K562 (cell line): ENCODE measurements at regions not wholly inside any gene's neighbourhood (a gene's known extent, or its start where the extent isn't known, plus 50 kb on each side); places are given as distances from the start of the nearest gene placed in this dataset.

Source experiments
- ATAC-seq: fragments of 200-7000 bp; cut with Tn5 transposase; 3 replicates; pipeline ENCODE4 v1.9.1; 2020; ENCODE audit warnings: moderate library complexity
- BruUV-seq: library from RNA; stranded (reverse); fragments of 400-500 nt; replicated peaks from 2 replicates; lab custom pipeline; 2021; lab: Mats Ljungman, UMichigan
- CTCF ChIA-PET: fragments of 300-600 bp; formaldehyde crosslinking; extraction: SDS; loops from one replicate; lab custom pipeline; 2021; ENCODE audit warnings: low intra/inter-chr PET ratio; lab: Yijun Ruan, JAX
- POLR2A ChIA-PET: fragments of 300-600, 350-650 bp; sonication (Branson Sonifier 250); formaldehyde crosslinking; extraction: SDS; loops from one replicate; lab custom pipeline; 2021; ENCODE audit warnings: antibody characterized with exemption, inconsistent platforms; lab: Yijun Ruan, JAX
- DNase-seq, 4 experiments: peaks; one replicate each; pipeline versions ENCODE4 v3.0.0 to v3.0.0-alpha.2; 2011 to 2018; ENCODE audit warnings: low spot score in 3 of 4, mixed read lengths in 3 of 4; ENCODE audit errors: extremely low read depth in 1 of 4
- FAIRE-seq: peaks from 2 replicates; lab custom pipeline; 2011; peaks lifted over from hg19 to GRCh38; lab: Jason Lieb, UNC
- H2AFZ ChIP-seq: 2 replicates; pipeline ENCODE4 v1.6.0; 2011; ENCODE audit warnings: low read depth, low read length, control low read depth, inconsistent platforms
- H3K27ac ChIP-seq: fragments of 200-600 bp; 3 replicates; pipeline ENCODE4 v1.8.0; 2011; ENCODE audit warnings: low read depth, mild to moderate bottlenecking, control low read depth, inconsistent platforms, low read length, moderate library complexity, mixed read lengths; ENCODE audit errors: extremely low read depth
- H3K27me3 ChIP-seq, 2 experiments: fragments of 300-600 bp in 1 of 2; 2 replicates in 1 of 2; 3 replicates in 1 of 2; pipeline versions ENCODE4 v1.6.0 to v1.8.0; 2011; ENCODE audit warnings: inconsistent platforms in 2 of 2, low read length in 2 of 2, mild to moderate bottlenecking in 1 of 2, mixed read lengths in 1 of 2, moderate library complexity in 1 of 2; ENCODE audit not compliant: control insufficient read depth in 2 of 2, insufficient read depth in 2 of 2
- H3K36me3 ChIP-seq: fragments of 300-600 bp; 3 replicates; pipeline ENCODE4 v1.8.0; 2011; ENCODE audit warnings: mild to moderate bottlenecking, low read length, inconsistent platforms; ENCODE audit not compliant: control insufficient read depth, insufficient read depth
- H3K4me1 ChIP-seq, 2 experiments: fragments of 200-600 bp in 1 of 2; replicated peaks in 1 of 2; 2 replicates in 1 of 2; 3 replicates in 1 of 2; pipeline versions ENCODE4 v1.5.1 to v1.8.0; 2011; ENCODE audit warnings: inconsistent platforms in 2 of 2, low read length in 2 of 2, mild to moderate bottlenecking in 1 of 2, mixed read lengths in 1 of 2, moderate library complexity in 1 of 2; ENCODE audit not compliant: control insufficient read depth in 2 of 2, insufficient read depth in 2 of 2
- H3K4me2 ChIP-seq: 2 replicates; pipeline ENCODE4 v1.6.1; 2011; ENCODE audit warnings: low read length, control low read depth, inconsistent platforms, mixed read lengths; ENCODE audit not compliant: insufficient read depth
- H3K4me3 ChIP-seq: fragments of 200-600 bp; sonication (generic), shearing (Covaris generic); 2 replicates; pipeline ENCODE4 v1.5.1; 2016; ENCODE audit warnings: control low read depth, inconsistent platforms
- H3K79me2 ChIP-seq: fragments of 200-600 bp; 3 replicates; pipeline ENCODE4 v1.8.0; 2011; ENCODE audit warnings: low read length, inconsistent platforms; ENCODE audit not compliant: control insufficient read depth, insufficient read depth
- H3K9ac ChIP-seq, 2 experiments: 2 replicates each; pipeline versions ENCODE4 v1.6.0 to v1.6.1; 2011; ENCODE audit warnings: low read depth in 2 of 2, low read length in 2 of 2, control low read depth in 1 of 2, inconsistent platforms in 1 of 2, mild to moderate bottlenecking in 1 of 2, mixed read lengths in 1 of 2; ENCODE audit not compliant: insufficient read depth in 1 of 2
- H3K9me1 ChIP-seq: one replicate; pipeline ENCODE4 v1.6.0; 2011; ENCODE audit warnings: inconsistent platforms, mild to moderate bottlenecking, low read length, moderate library complexity; ENCODE audit not compliant: control insufficient read depth, insufficient read depth
- H3K9me3 ChIP-seq: replicated peaks from 2 replicates; pipeline ENCODE4 v1.5.1; 2011; ENCODE audit warnings: low read depth, low read length, inconsistent platforms; ENCODE audit not compliant: control insufficient read depth, insufficient read depth
- H4K20me1 ChIP-seq: replicated peaks from 2 replicates; pipeline ENCODE4 v1.6.1; 2011; ENCODE audit warnings: low read length, inconsistent platforms, mixed read lengths; ENCODE audit not compliant: control insufficient read depth, insufficient read depth
- ARID2 ChIP-seq: fragments of 450-650 bp; IDR thresholded peaks from 2 replicates; pipeline ENCODE4 v1.6.1; 2017; ENCODE audit warnings: antibody characterized with exemption, mild to moderate bottlenecking
- BDP1 ChIP-seq: IDR thresholded peaks from 3 replicates; pipeline ENCODE4 v1.6.1; 2011; ENCODE audit not compliant: insufficient read length, insufficient read depth
- CCAR2 ChIP-seq: fragments of 200-400 bp; formaldehyde crosslinking; IDR thresholded peaks from 2 replicates; pipeline ENCODE4 v1.6.1; 2017; ENCODE audit warnings: mild to moderate bottlenecking, low read depth, low read length
- DMBX1 ChIP-seq: fragments of 250-450 bp; sonication (Bioruptor Pico); IDR thresholded peaks from 2 replicates; pipeline ENCODE4 v1.8.0; 2022; ENCODE audit warnings: inconsistent platforms, mild to moderate bottlenecking, moderate library complexity, borderline replicate concordance
- JUNB ChIP-seq: fragments of 450-650 bp; formaldehyde crosslinking; conservative IDR thresholded peaks from 2 replicates; pipeline ENCODE4 v1.4.0; 2020; ENCODE audit warnings: mild to moderate bottlenecking
- KLF10 ChIP-seq: fragments of 250-450 bp; sonication (Bioruptor Pico); IDR thresholded peaks from 2 replicates; pipeline ENCODE4 v1.6.1; 2021; ENCODE audit warnings: matching md5 sums
- MEIS2 ChIP-seq: fragments of 450-650 bp; IDR thresholded peaks from 2 replicates; pipeline ENCODE4 v1.6.1; 2014; ENCODE audit warnings: mild to moderate bottlenecking; ENCODE audit not compliant: partially characterized antibody
- NR2C1 ChIP-seq, 2 experiments: fragments of 450-650 bp; IDR thresholded peaks; 2 replicates each; pipeline ENCODE4 v1.6.1; 2017; ENCODE audit warnings: mild to moderate bottlenecking in 2 of 2, antibody characterized with exemption in 1 of 2, inconsistent platforms in 1 of 2, missing compliant biosample characterization in 1 of 2, missing genetic modification characterization in 1 of 2
- NUFIP1 ChIP-seq: fragments of 450-650 bp; IDR thresholded peaks from 2 replicates; pipeline ENCODE4 v1.6.1; 2018; ENCODE audit not compliant: partially characterized antibody
- RBFOX2 ChIP-seq: fragments of 200-400 bp; formaldehyde crosslinking; IDR thresholded peaks from 2 replicates; pipeline ENCODE4 v1.6.1; 2017; ENCODE audit warnings: low read depth, mild to moderate bottlenecking, low read length, moderate library complexity
- SMARCC2 ChIP-seq: fragments of 450-650 bp; IDR thresholded peaks from 2 replicates; pipeline ENCODE4 v1.6.1; 2017; ENCODE audit warnings: antibody characterized with exemption, moderate library complexity, mild to moderate bottlenecking, low read depth
- SMC3 ChIP-seq: conservative IDR thresholded peaks from 2 replicates; pipeline ENCODE4 v1.6.1; 2011; ENCODE audit warnings: low read depth, low read length, improper control_type of control experiment; ENCODE audit not compliant: insufficient read depth
- YY1 ChIP-seq, 3 experiments: IDR thresholded peaks; 2 replicates each; pipeline ENCODE4 v1.6.1; 2011; ENCODE audit warnings: low read length in 2 of 3, mild to moderate bottlenecking in 2 of 3, moderate library complexity in 2 of 3, borderline replicate concordance in 1 of 3, control low read depth in 1 of 3, low read depth in 1 of 3; ENCODE audit not compliant: insufficient read depth in 3 of 3, insufficient replicate concordance in 2 of 3, control insufficient read depth in 1 of 3, insufficient read length in 1 of 3; ENCODE audit errors: extremely low read depth in 1 of 3
- ZNF274 ChIP-seq: IDR thresholded peaks from 2 replicates; pipeline ENCODE4 v1.6.1; 2011; ENCODE audit warnings: low read depth, mild to moderate bottlenecking, low read length, moderate library complexity, borderline replicate concordance
- ZNF75A ChIP-seq: fragments of 450-650 bp; formaldehyde crosslinking; IDR thresholded peaks from 2 replicates; pipeline ENCODE4 v1.4.0; 2020; ENCODE audit warnings: mild to moderate bottlenecking
- WGBS: fragments of 100-300 bp; shearing (Covaris generic); methylation state at CpG from one replicate; pipeline ENCODE4 v1.1.6; 2016; ENCODE audit warnings: low coverage, mixed read lengths; ENCODE audit not compliant: insufficient coverage; ENCODE audit errors: missing lambda C conversion rate; 5-methylcytosine and 5-hydroxymethylcytosine counted together
- in situ Hi-C: fragments of 300-500 bp; cut with MboI; formaldehyde crosslinking; loops from 4 replicates; pipeline ENCODE4 v1.15.0; 2018; ENCODE audit warnings: inconsistent platforms, mixed read lengths
- intact Hi-C: fragments of 100-400 bp; cut with micrococcal nuclease; formaldehyde crosslinking; loops from 2 replicates; pipeline ENCODE4 v1.14.2; 2022
- TF ChIP-seq, protein P1 (sequence below): fragments of 200-800 bp; sonication (Bioruptor generic); IDR thresholded peaks from 2 replicates; pipeline ENCODE4 v1.6.1; 2017; ENCODE audit warnings: missing genetic modification characterization, missing compliant biosample characterization
- TF ChIP-seq, protein P2 (sequence below): sonication (generic); formaldehyde crosslinking; IDR thresholded peaks from 2 replicates; pipeline ENCODE4 v1.8.1; 2023; ENCODE audit warnings: mild to moderate bottlenecking, missing genetic modification reagents

GRCh38 chr6:90428514-90428913 is 131.9 kb upstream of the BACH2 start (continued):
- TF ChIP-seq NUFIP1 = no peak
- no peak for TF ChIP-seq JUNB
- TF ChIP-seq ZNF274 = no peak
- TF ChIP-seq ZNF75A = no peak
- TF ChIP-seq CCAR2 = no peak
- TF ChIP-seq, protein P1, sequence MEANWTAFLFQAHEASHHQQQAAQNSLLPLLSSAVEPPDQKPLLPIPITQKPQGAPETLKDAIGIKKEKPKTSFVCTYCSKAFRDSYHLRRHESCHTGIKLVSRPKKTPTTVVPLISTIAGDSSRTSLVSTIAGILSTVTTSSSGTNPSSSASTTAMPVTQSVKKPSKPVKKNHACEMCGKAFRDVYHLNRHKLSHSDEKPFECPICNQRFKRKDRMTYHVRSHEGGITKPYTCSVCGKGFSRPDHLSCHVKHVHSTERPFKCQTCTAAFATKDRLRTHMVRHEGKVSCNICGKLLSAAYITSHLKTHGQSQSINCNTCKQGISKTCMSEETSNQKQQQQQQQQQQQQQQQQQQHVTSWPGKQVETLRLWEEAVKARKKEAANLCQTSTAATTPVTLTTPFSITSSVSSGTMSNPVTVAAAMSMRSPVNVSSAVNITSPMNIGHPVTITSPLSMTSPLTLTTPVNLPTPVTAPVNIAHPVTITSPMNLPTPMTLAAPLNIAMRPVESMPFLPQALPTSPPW (CRISPR knock-in tag) = no peak

DNA sequence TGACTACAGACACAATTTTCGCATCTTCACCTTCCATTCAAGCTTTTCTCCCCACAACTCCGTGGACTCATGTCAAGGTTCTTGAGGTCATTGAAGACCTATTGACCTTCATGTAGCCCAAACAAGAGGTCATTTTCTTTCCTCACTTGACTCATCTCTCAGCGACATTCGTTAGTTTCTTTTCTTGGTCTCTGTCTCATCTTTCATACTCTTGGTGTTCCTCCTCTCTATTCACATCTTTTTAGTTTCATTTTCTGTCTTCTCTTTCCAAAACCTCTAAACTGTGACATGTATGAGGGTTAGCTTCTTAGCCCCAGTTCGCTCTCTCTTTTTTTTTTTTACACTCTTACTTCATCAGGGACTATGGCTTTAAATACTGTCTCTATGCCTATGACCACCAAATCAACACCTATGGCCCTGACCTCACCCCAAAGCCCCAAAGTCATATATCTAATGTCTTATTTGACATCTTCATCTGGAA is 128.6 kb upstream of the BACH2 start:
- H3K79me2 ChIP-seq = no peaks in the 10 kb centered on the region
- no peaks in the 10 kb centered on the region for H3K36me3 ChIP-seq
- H3K4me2 ChIP-seq = no peak overlapping the region
- no peaks in the 10 kb centered on the region for H3K9me1 ChIP-seq
- 22% methylated on average over 5 of the region's 5 CpGs for WGBS
- POLR2A ChIA-PET = interaction anchor here (0.6 to 1.4 kb wide), 5 partner anchors 11 to 1163 kb away, joined by 3 read pairs; no protein-coding TSS in a partner anchor
- BruUV-seq = no TSS peak
- FAIRE-seq = no peak
- H3K4me1 ChIP-seq = no peaks in the 10 kb centered on the region
- H2AFZ ChIP-seq = peak overlapping the region; percentile 48
- H3K9ac ChIP-seq = no peak overlapping the region
- DNase-seq = no peak
- CTCF ChIA-PET = no interaction called here
- no peak overlapping the region for H3K4me3 ChIP-seq
- intact Hi-C loops = no loop called here
- H3K27me3 ChIP-seq = no peaks in the 10 kb centered on the region
- ATAC-seq = no peak
- no peaks in the 10 kb centered on the region for H4K20me1 ChIP-seq
- H3K9me3 ChIP-seq = no peaks in the 10 kb centered on the region; the same call in 1 of the 2 replicates
- no peak overlapping the region for H3K27ac ChIP-seq
- in situ Hi-C loops = no loop called here
- TF ChIP-seq ARID2 (no peak), MEIS2 (peak; percentile 7), SMC3 (no peak), SMARCC2 (no peak), BDP1 (no peak), NR2C1 (IDR thresholded peaks at IDR 0.05) (0 out of 2 replicates have a peak, but pooled peaks have one; percentile 20), NR2C1 (tag; IDR thresholded peaks at IDR 0.05) (no peak), KLF10 (CRISPR knock-in tag) (no peak), YY1 (IDR thresholded peaks at IDR 0.05; ENCODE audit: borderline replicate concordance in 1 of 3, control insufficient read depth in 1 of 3, extremely low read depth in 1 of 3, insufficient read depth in 3 of 3, insufficient read length in 1 of 3, insufficient replicate concordance in 2 of 3, low read depth in 1 of 3, low read length in 2 of 3) (no peak), DMBX1 (no peak), RBFOX2 (no peak)
- TF ChIP-seq, protein P2, sequence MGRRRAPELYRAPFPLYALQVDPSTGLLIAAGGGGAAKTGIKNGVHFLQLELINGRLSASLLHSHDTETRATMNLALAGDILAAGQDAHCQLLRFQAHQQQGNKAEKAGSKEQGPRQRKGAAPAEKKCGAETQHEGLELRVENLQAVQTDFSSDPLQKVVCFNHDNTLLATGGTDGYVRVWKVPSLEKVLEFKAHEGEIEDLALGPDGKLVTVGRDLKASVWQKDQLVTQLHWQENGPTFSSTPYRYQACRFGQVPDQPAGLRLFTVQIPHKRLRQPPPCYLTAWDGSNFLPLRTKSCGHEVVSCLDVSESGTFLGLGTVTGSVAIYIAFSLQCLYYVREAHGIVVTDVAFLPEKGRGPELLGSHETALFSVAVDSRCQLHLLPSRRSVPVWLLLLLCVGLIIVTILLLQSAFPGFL (CRISPR knock-in tag) = no peak
